ENCODE measurements at regions not wholly inside any gene's neighbourhood (a gene's known extent, or its start where the extent isn't known, plus 50 kb on each side); places are given as distances from the start of the nearest gene placed in this dataset.

GRCh38 chr2:128950758-128951157 lies 632.1 kb upstream of the HS6ST1 start:
- Histone ChIP-seq H2AFZ (ENCODE audit: low read depth) (no peak overlapping the region), H3K9me3 (no peaks in the 10 kb centered on the region), H3K9me2 (no peaks in the 10 kb centered on the region), H3F3A (replicated peaks; ENCODE audit: insufficient read depth) (no peaks in the 10 kb centered on the region), H4K20me1 (ENCODE audit: insufficient read depth) (no peaks in the 10 kb centered on the region), H3K27me3 (ENCODE audit: insufficient read depth) (no peaks in the 10 kb centered on the region), H3K9ac (no peak overlapping the region), H3K4me2 (no peak overlapping the region), H3K36me3 (replicated peaks in 1 of 2; ENCODE audit: control insufficient read depth in 1 of 2, insufficient read depth in 2 of 2, low read length in 1 of 2) (no peaks in the 10 kb centered on the region), H3K4me3 (ENCODE audit: low read depth in 2 of 2, low read length in 1 of 2) (no peak overlapping the region), H3K4me1 (ENCODE audit: control insufficient read depth in 1 of 2, insufficient read depth in 2 of 2, low read depth in 1 of 2, low read length in 1 of 2) (no peaks in the 10 kb centered on the region), H3K27ac (ENCODE audit: low read depth in 2 of 2, low read length in 1 of 2) (no peak overlapping the region), H3K79me2 (ENCODE audit: insufficient read depth) (no peaks in the 10 kb centered on the region)
- TF ChIP-seq MAX (IDR thresholded peaks at IDR 0.05; ENCODE audit: low read depth) (no peak), FOSL2 (IDR thresholded peaks at IDR 0.05; ENCODE audit: borderline replicate concordance, low read depth) (no peak), PBX3 (IDR thresholded peaks at IDR 0.05) (no peak), USF1 (IDR thresholded peaks at IDR 0.05; ENCODE audit: borderline replicate concordance, low read depth) (no peak)
- no peak for DNase-seq
- WGBS (ENCODE audit: low lambda C conversion rate) = 10% methylated on average over 4 of the region's 4 CpGs
- CTCF ChIA-PET = no interaction called here
- POLR2A ChIA-PET = no interaction called here

- no peaks in the 10 kb centered on the region for H4K20me1 ChIP-seq (ENCODE audit: insufficient read depth)
- H3K79me2 ChIP-seq (ENCODE audit: insufficient read depth) = no peaks in the 10 kb centered on the region
- no peaks in the 10 kb centered on the region for H3F3A ChIP-seq (replicated peaks; ENCODE audit: insufficient read depth)
- TF ChIP-seq EP300 (IDR thresholded peaks at IDR 0.05; ENCODE audit: borderline replicate concordance in 1 of 2, low read depth in 1 of 2, low read length in 1 of 2) (no peak), NFIC (IDR thresholded peaks at IDR 0.05; ENCODE audit: borderline replicate concordance) (no peak)
- H3K36me3 ChIP-seq (replicated peaks in 1 of 2; ENCODE audit: control insufficient read depth in 1 of 2, insufficient read depth in 2 of 2, low read length in 1 of 2) = no peaks in the 10 kb centered on the region
- H3K9me2 ChIP-seq = no peaks in the 10 kb centered on the region
- WGBS (ENCODE audit: low lambda C conversion rate) = 27% methylated on average over 4 of the region's 4 CpGs
- no peaks in the 10 kb centered on the region for H3K9me3 ChIP-seq
- no peak overlapping the region for H3K9ac ChIP-seq
- no peak overlapping the region for H3K4me3 ChIP-seq (ENCODE audit: low read depth in 2 of 2, low read length in 1 of 2)
- no peak overlapping the region for H2AFZ ChIP-seq (ENCODE audit: low read depth)
- H3K4me2 ChIP-seq = no peak overlapping the region
- no peaks in the 10 kb centered on the region for H3K27me3 ChIP-seq (ENCODE audit: insufficient read depth)
- ChIA-PET POLR2A (no interaction called here), CTCF (interaction anchor here (0.6 kb wide), 1 partner anchor 13 kb away, joined by 3 read pairs; no protein-coding TSS in a partner anchor)
- no peak overlapping the region for H3K27ac ChIP-seq (ENCODE audit: low read depth in 2 of 2, low read length in 1 of 2)
- no peak for DNase-seq
- H3K4me1 ChIP-seq (ENCODE audit: control insufficient read depth in 1 of 2, insufficient read depth in 2 of 2, low read depth in 1 of 2, low read length in 1 of 2) = no peaks in the 10 kb centered on the region
Observed at GRCh38 chr2:128958241-128958640, 639.6 kb upstream of the HS6ST1 start.

GRCh38 chr2:128967646-128968045 lies 649.0 kb upstream of the HS6ST1 start:
- no peak overlapping the region for H3K9ac ChIP-seq
- CTCF ChIA-PET = no interaction called here
- H3K4me3 ChIP-seq (ENCODE audit: low read depth in 2 of 2, low read length in 1 of 2) = no peak overlapping the region

More at GRCh38 chr2:128967646-128968045, 649.0 kb upstream of the HS6ST1 start:
- no peaks in the 10 kb centered on the region for H4K20me1 ChIP-seq (ENCODE audit: insufficient read depth)
- H2AFZ ChIP-seq (ENCODE audit: low read depth) = no peak overlapping the region
- no peak overlapping the region for H3K4me2 ChIP-seq
- H3K4me1 ChIP-seq (ENCODE audit: control insufficient read depth in 1 of 2, insufficient read depth in 2 of 2, low read depth in 1 of 2, low read length in 1 of 2) = no peaks in the 10 kb centered on the region
- POLR2A ChIA-PET = no interaction called here
- H3K9me2 ChIP-seq = no peaks in the 10 kb centered on the region
- H3F3A ChIP-seq (replicated peaks; ENCODE audit: insufficient read depth) = no peaks in the 10 kb centered on the region
- no peaks in the 10 kb centered on the region for H3K79me2 ChIP-seq (ENCODE audit: insufficient read depth)
- no peak overlapping the region for H3K27ac ChIP-seq (ENCODE audit: low read depth in 2 of 2, low read length in 1 of 2)
- TF ChIP-seq GATA2 (CRISPR knock-in tag; IDR thresholded peaks at IDR 0.05) = no peak
- no peak for TF ChIP-seq RFX5 (IDR thresholded peaks at IDR 0.05; ENCODE audit: low read length)
- no peak for TF ChIP-seq YY1 (IDR thresholded peaks at IDR 0.05; ENCODE audit: low read depth)
- TF ChIP-seq NRF1 (IDR thresholded peaks at IDR 0.05; ENCODE audit: low read depth, low read length) = no peak
- TF ChIP-seq JUND (IDR thresholded peaks at IDR 0.05) = no peak
- no peak for TF ChIP-seq NFIC (IDR thresholded peaks at IDR 0.05; ENCODE audit: borderline replicate concordance)
- TF ChIP-seq TEAD4 (IDR thresholded peaks at IDR 0.05; ENCODE audit: borderline replicate concordance, insufficient read depth) = no peak
- TF ChIP-seq TAF1 (IDR thresholded peaks at IDR 0.05; ENCODE audit: borderline replicate concordance, low read depth, low read length) = no peak
- TF ChIP-seq ZBTB33 (IDR thresholded peaks at IDR 0.05; ENCODE audit: borderline replicate concordance, low read depth) = no peak
- no peak for TF ChIP-seq PBX3 (IDR thresholded peaks at IDR 0.05)
- no peak for TF ChIP-seq FOXJ3 (CRISPR knock-in tag; IDR thresholded peaks at IDR 0.05)
- no peak for DNase-seq
- H3K9me3 ChIP-seq = no peaks in the 10 kb centered on the region
- H3K27me3 ChIP-seq (ENCODE audit: insufficient read depth) = no peaks in the 10 kb centered on the region
- no peaks in the 10 kb centered on the region for H3K36me3 ChIP-seq (replicated peaks in 1 of 2; ENCODE audit: control insufficient read depth in 1 of 2, insufficient read depth in 2 of 2, low read length in 1 of 2)

Measured in SK-N-SH (cell line).